Stomach (tissue), 8 donors: ENCODE measurements at regions not wholly inside any gene's neighbourhood (a gene's known extent, or its start where the extent isn't known, plus 50 kb on each side); places are given as distances from the start of the nearest gene placed in this dataset.
"Not testable (repeated sequence)": the region's sequence is repeated elsewhere in the genome, so short reads cannot be mapped to it uniquely, and the experiment has no call there.

ENCODE experiments used
- DNase-seq, 2 donors: peaks; one replicate each; pipeline versions ENCODE4 v3.0.0 to v3.0.0-alpha.2; 2013 to 2019
- H3K27ac ChIP-seq, 5 donors: fragments of 200-600 bp in 4 of 5; sonication (generic) in 4 of 5; one replicate each; pipeline ENCODE4 v1.5.1; 2013 to 2019; ENCODE audit warnings: mild to moderate bottlenecking in 1 of 5, moderate library complexity in 1 of 5
- H3K27me3 ChIP-seq, 3 donors: fragments of 200-600 bp; sonication (generic); one replicate each; pipeline ENCODE4 v1.5.1; 2017 to 2019; ENCODE audit warnings: mixed run types in 1 of 3
- H3K36me3 ChIP-seq, 4 donors: fragments of 200-600 bp; sonication (generic); 1 replicate in 3 of 4; 2 replicates in 1 of 4; pipeline ENCODE4 v1.5.1; 2016 to 2019
- H3K4me1 ChIP-seq, 4 donors: fragments of 200-600 bp; sonication (generic); one replicate each; pipeline ENCODE4 v1.5.1; 2016 to 2019
- H3K4me3 ChIP-seq, 4 donors: fragments of 200-600 bp; sonication (generic) in 3 of 4; one replicate each; pipeline ENCODE4 v1.5.1; 2016 to 2019; ENCODE audit warnings: mild to moderate bottlenecking in 1 of 4
- H3K9me3 ChIP-seq, 4 donors: fragments of 200-600 bp; sonication (generic); one replicate each; pipeline ENCODE4 v1.5.1; 2016 to 2019
- EP300 ChIP-seq: sonication (generic); formaldehyde crosslinking; IDR thresholded peaks from one replicate; pipeline ENCODE4 v1.6.1; 2017; ENCODE audit warnings: antibody characterized with exemption
- POLR2A ChIP-seq, 4 donors: fragments of 450-650 bp; IDR thresholded peaks; one replicate each; pipeline ENCODE4 v1.6.1; 2016; ENCODE audit warnings: antibody characterized with exemption in 4 of 4, control low read depth in 2 of 4, mild to moderate bottlenecking in 1 of 4, moderate library complexity in 1 of 4
- POLR2AphosphoS5 ChIP-seq, 3 donors: sonication (generic); formaldehyde crosslinking; IDR thresholded peaks; one replicate each; pipeline ENCODE4 v1.6.1; 2016; ENCODE audit warnings: antibody characterized with exemption in 3 of 3
- WGBS, 5 donors: extraction: QIAGEN DNeasy Blood & Tissue Kit in 3 of 5; methylation state at CpG; one replicate each; pipeline versions ENCODE4 v1.1.5 to v1.1.7; 2013 to 2018; 5-methylcytosine and 5-hydroxymethylcytosine counted together
- intact Hi-C: fragments of 100-400 bp; cut with DNase I; formaldehyde crosslinking; loops from one replicate; pipeline ENCODE4 v1.15.1; 2023; ENCODE audit warnings: low total_unique reads
- TF ChIP-seq, protein P1 (sequence below), 7 experiments: fragments of 450-650 bp in 4 of 7; fragments of 200-600 bp in 3 of 7; sonication (generic) in 3 of 7; IDR thresholded peaks; one replicate each; pipeline ENCODE4 v1.5.1; 2016 to 2019; ENCODE audit warnings: antibody characterized with exemption in 7 of 7, control low read depth in 2 of 7, mild to moderate bottlenecking in 1 of 7
- donor health status: healthy with polysubstance abuse.
- donor health status: Bipolar disorder and iron deficiency.
- donor health status: healthy.

- intact Hi-C loops: no loop called here
- TF ChIP-seq EP300 (no peak), POLR2AphosphoS5 (IDR thresholded peaks at IDR 0.05) (no peak), POLR2A (IDR thresholded peaks at IDR 0.05) (no peak)
- TF ChIP-seq, protein P1, sequence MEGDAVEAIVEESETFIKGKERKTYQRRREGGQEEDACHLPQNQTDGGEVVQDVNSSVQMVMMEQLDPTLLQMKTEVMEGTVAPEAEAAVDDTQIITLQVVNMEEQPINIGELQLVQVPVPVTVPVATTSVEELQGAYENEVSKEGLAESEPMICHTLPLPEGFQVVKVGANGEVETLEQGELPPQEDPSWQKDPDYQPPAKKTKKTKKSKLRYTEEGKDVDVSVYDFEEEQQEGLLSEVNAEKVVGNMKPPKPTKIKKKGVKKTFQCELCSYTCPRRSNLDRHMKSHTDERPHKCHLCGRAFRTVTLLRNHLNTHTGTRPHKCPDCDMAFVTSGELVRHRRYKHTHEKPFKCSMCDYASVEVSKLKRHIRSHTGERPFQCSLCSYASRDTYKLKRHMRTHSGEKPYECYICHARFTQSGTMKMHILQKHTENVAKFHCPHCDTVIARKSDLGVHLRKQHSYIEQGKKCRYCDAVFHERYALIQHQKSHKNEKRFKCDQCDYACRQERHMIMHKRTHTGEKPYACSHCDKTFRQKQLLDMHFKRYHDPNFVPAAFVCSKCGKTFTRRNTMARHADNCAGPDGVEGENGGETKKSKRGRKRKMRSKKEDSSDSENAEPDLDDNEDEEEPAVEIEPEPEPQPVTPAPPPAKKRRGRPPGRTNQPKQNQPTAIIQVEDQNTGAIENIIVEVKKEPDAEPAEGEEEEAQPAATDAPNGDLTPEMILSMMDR (IDR thresholded peaks at IDR 0.05): no peak
- Histone ChIP-seq H3K27ac (no peak overlapping the region), H3K27me3 (no peaks in the 10 kb centered on the region), H3K4me3 (no peak overlapping the region), H3K9me3 (peaks cover 0 to 13% (median 11%) of the 10 kb centered on the region in 4 donors), H3K4me1 (no peaks in the 10 kb centered on the region), H3K36me3 (no peaks in the 10 kb centered on the region)
- WGBS, 5 donors: 48 to 64% (median 60%) methylated on average over 2 of the region's 2 CpGs
- DNase-seq: no peak
Measured at GRCh38 chr5:152178350-152178699, 226.8 kb downstream of the NMUR2 start.

DNA sequence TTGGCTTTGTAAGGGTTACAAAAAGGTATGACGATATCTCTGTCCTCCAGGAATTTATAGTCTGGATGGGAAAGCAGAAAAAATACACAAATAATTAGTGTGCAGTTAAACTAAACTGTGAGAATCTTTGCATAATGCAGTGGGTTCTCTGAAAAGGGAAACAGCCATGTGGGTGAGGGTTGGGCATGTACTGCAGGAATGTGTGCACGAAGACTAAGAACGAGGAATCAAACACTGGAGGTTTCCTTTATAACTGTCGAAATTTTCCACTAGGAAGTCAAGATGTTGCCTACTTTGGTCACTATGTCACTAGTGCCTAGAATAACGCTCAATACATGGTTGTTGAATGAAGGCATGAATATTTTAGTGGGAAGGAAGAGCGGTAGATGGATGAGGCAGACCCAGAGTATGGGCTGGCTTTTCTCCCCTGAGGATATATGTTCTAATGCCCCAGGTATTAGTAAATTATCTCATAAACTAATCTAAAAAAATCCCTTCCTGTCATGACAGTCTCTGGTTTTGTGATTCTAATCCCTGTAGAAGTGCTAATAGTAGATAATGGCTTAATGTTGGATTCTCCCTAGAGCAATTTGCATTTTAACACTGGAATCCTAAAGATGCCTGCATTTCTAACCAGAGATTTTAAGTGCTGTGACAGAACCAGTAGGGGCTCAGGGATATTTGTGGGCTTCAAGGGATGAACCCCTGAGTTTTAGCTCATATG lies 227.3 kb downstream of the NMUR2 start:
- H3K27me3 ChIP-seq: no peaks in the 10 kb centered on the region
- 74 to 85% (median 81%) methylated on average over 6 of the region's 6 CpGs for WGBS, 5 donors
- H3K27ac ChIP-seq: no peak overlapping the region
- no peaks in the 10 kb centered on the region for H3K4me1 ChIP-seq
- no peaks in the 10 kb centered on the region for H3K36me3 ChIP-seq
- H3K9me3 ChIP-seq: peaks cover 0 to 13% (median 11%) of the 10 kb centered on the region in 4 donors
- TF ChIP-seq, protein P1 (IDR thresholded peaks at IDR 0.05): no peak
- TF ChIP-seq EP300: no peak
- TF ChIP-seq POLR2A (IDR thresholded peaks at IDR 0.05): no peak
- intact Hi-C loops: no loop called here
- no peak overlapping the region for H3K4me3 ChIP-seq
- DNase-seq: no peak

- Histone ChIP-seq H3K4me1 (peaks cover 0 to 5% (median 0%) of the 10 kb centered on the region in 4 donors), H3K27me3 (no peaks in the 10 kb centered on the region), H3K27ac (no peak overlapping the region), H3K4me3 (no peak overlapping the region), H3K9me3 (no peaks in the 10 kb centered on the region), H3K36me3 (no peaks in the 10 kb centered on the region)
- 80 to 93% (median 89%) methylated on average over 1 of the region's 1 CpG for whole genome bisulfite sequencing, 5 donors
- TF ChIP-seq EP300: no peak
- TF ChIP-seq POLR2AphosphoS5 (IDR thresholded peaks at IDR 0.05): no peak
- no peak for DNase-seq
- intact Hi-C loops: no loop called here
Measured at GRCh38 chr5:152171888-152172287, 233.2 kb downstream of the NMUR2 start.

GRCh38 chr5:152170350-152170749 lies 234.7 kb downstream of the NMUR2 start:
- TF ChIP-seq POLR2AphosphoS5 (IDR thresholded peaks at IDR 0.05) (no peak), POLR2A (IDR thresholded peaks at IDR 0.05) (no peak), EP300 (no peak)
- TF ChIP-seq, protein P1 (IDR thresholded peaks at IDR 0.05): no peak

GRCh38 chr5:152164860-152165259 lies 240.2 kb upstream of the GLRA1 start:
- intact Hi-C loops: no loop called here
- Histone ChIP-seq H3K4me1 (no peaks in the 10 kb centered on the region), H3K27me3 (no peaks in the 10 kb centered on the region), H3K36me3 (no peaks in the 10 kb centered on the region), H3K9me3 (no peaks in the 10 kb centered on the region), H3K4me3 (no peak overlapping the region), H3K27ac (no peak overlapping the region)
- no peak for DNase-seq
- TF ChIP-seq, protein P1 (IDR thresholded peaks at IDR 0.05): no peak
- TF ChIP-seq POLR2A (IDR thresholded peaks at IDR 0.05) (no peak), EP300 (no peak), POLR2AphosphoS5 (IDR thresholded peaks at IDR 0.05) (no peak)
- 70 to 83% (median 73%) methylated on average over 2 of the region's 2 CpGs for WGBS, 5 donors

More at GRCh38 chr5:152170350-152170749, 234.7 kb downstream of the NMUR2 start:
- H3K4me1 ChIP-seq: peaks cover 0 to 5% (median 0%) of the 10 kb centered on the region in 4 donors
- 40 to 51% (median 42%) methylated on average over 4 of the region's 4 CpGs for WGBS, 5 donors
- no peaks in the 10 kb centered on the region for H3K9me3 ChIP-seq
- no peaks in the 10 kb centered on the region for H3K36me3 ChIP-seq
- no peaks in the 10 kb centered on the region for H3K27me3 ChIP-seq
- H3K4me3 ChIP-seq: no peak overlapping the region
- DNase-seq: peak; percentile 27 to 47
- intact Hi-C loops: no loop called here
- H3K27ac ChIP-seq: no peak overlapping the region

DNA sequence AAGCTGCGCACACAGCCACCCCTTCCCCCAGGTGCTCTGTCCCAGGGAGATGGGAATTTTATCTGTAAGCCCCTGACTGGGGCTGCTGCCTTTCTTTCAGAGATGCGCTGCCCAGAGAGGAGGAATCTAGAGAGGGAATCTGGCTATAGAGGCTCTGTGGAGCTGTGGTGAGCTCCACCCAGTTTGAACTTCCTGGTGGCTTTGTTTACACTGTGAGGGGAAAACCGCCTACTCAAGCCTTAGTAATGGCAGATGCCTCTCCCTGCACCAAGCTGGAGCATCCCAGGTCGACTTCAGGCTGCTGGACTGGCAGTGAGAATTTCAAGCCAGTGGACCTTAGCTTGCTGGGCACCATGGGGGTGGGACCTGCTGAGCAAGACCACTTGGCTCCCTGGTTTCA lies 235.2 kb upstream of the GLRA1 start:
- DNase-seq: peak; percentile 12 to 31
- H3K27ac ChIP-seq, H3K4me1 ChIP-seq, H3K36me3 ChIP-seq, intact Hi-C loops, H3K9me3 ChIP-seq, H3K4me3 ChIP-seq, H3K27me3 ChIP-seq: not testable (repeated sequence)
- WGBS, 5 donors: 25 to 43% (median 38%) methylated on average over 4 of the region's 4 CpGs

GRCh38 chr5:152154452-152154851 lies 229.8 kb upstream of the GLRA1 start:
- H3K27ac ChIP-seq, H3K36me3 ChIP-seq, H3K4me3 ChIP-seq, H3K27me3 ChIP-seq, intact Hi-C loops, H3K9me3 ChIP-seq, DNase-seq, H3K4me1 ChIP-seq: not testable (repeated sequence)
- WGBS, 5 donors: 88 to 95% (median 90%) methylated on average over 2 of the region's 2 CpGs
